Ovary (tissue), 3 donors: ENCODE measurements at regions not wholly inside any gene's neighbourhood (a gene's known extent, or its start where the extent isn't known, plus 50 kb on each side); places are given as distances from the start of the nearest gene placed in this dataset.
"Not testable (repeated sequence)": the region's sequence is repeated elsewhere in the genome, so short reads cannot be mapped to it uniquely, and the experiment has no call there.

Source experiments
- EP300 ChIP-seq: sonication (generic); formaldehyde crosslinking; IDR thresholded peaks from one replicate; pipeline ENCODE4 v1.6.1; 2017; ENCODE audit warnings: antibody characterized with exemption
- POLR2A ChIP-seq: fragments of 450-650 bp; IDR thresholded peaks from one replicate; pipeline ENCODE4 v1.6.1; 2017; ENCODE audit warnings: antibody characterized with exemption, mild to moderate bottlenecking, moderate library complexity
- TF ChIP-seq, protein P1 (sequence below), 3 donors: fragments of 450-650 bp in 2 of 3; fragments of 200-600 bp in 1 of 3; IDR thresholded peaks; one replicate each; pipeline versions ENCODE4 v1.5.1 to v1.8.0; 2016 to 2022; ENCODE audit warnings: antibody characterized with exemption in 3 of 3, mild to moderate bottlenecking in 1 of 3
- donor health status: DM: no; HTN: no; CAD: no.

DNA sequence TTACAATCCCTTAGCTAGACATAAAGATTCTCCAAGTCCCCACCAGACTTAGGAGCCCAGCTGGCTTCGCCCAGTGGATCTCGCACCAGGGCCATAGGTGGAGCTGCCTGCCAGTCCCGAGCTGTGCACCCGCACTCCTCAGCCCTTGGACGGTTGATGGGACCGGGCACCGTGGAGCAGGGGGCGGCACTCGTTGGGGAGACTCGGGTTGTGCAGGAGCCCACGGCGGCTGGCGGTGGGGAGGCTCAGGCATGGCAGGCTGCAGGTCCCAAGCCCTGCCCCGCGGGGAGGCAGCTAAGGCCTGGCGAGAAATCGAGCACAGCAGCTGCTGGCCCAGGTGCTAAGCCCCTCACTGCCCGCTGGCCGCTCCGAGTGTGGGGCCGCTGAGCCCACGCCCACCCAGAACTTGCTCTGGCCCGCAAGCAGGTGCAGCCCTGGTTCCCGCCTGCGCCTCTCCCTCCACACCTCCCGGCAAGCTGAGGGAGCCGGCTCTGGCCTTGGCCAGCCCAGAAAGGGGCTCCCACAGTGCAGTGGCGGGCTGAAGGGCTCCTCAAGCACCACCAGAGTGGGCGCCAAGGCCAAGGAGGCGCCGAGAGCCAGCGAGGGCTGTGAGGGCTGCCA is 275.0 kb upstream of the PDE3A start:
- TF ChIP-seq, protein P1, sequence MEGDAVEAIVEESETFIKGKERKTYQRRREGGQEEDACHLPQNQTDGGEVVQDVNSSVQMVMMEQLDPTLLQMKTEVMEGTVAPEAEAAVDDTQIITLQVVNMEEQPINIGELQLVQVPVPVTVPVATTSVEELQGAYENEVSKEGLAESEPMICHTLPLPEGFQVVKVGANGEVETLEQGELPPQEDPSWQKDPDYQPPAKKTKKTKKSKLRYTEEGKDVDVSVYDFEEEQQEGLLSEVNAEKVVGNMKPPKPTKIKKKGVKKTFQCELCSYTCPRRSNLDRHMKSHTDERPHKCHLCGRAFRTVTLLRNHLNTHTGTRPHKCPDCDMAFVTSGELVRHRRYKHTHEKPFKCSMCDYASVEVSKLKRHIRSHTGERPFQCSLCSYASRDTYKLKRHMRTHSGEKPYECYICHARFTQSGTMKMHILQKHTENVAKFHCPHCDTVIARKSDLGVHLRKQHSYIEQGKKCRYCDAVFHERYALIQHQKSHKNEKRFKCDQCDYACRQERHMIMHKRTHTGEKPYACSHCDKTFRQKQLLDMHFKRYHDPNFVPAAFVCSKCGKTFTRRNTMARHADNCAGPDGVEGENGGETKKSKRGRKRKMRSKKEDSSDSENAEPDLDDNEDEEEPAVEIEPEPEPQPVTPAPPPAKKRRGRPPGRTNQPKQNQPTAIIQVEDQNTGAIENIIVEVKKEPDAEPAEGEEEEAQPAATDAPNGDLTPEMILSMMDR (IDR thresholded peaks at IDR 0.05): not testable (repeated sequence)
- not testable (repeated sequence) for TF ChIP-seq POLR2A, EP300
